ENCODE measurements at regions not wholly inside any gene's neighbourhood (a gene's known extent, or its start where the extent isn't known, plus 50 kb on each side); places are given as distances from the start of the nearest gene placed in this dataset.

DNA sequence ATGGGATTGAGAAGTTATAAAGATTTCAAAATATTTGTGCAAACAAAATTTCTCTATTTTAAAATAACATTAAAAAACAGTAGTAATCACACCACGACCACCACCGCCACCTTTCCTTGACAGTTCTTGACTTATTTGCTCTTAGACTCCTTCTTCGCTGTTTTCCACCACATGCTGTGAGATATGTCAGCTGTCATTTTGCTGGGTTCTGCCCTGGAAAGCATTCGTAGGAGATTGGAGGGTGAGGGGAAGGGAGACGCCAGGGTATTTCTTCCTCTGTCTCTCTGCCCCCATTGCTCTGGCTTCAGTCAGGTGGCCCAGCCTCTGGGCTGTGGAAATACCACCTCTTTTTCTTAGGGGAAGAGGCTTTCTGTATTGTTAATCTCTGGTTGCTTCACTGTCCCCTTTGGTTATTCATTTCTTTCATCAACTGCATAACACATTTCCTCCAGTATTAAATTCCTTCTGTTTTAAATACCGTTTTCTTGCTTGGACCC is 186.2 kb downstream of the NEDD1 start:
- no peak for DNase-seq

DNA sequence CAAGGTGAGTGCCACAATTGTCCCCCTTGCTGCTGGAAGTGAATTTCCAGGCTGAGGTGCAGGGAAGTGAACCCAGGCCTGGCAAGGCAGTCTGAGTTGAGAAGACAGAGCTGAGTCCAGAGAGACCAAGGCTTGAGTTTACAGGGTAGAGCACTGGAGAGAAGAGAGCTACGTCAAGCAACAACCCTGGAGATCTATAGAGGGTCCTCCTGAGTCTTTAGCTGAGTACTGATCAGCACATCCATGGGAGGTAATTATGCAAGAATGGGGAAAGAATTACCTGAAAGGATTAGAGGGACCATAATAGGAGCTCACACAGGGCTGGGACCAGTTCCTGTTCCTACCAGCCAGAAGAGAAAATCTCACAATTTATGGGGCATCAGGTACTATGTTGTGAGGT is 190.7 kb downstream of the NEDD1 start:
- no peak for DNase-seq

GRCh38 chr12:97109441-97109840 is 202.4 kb downstream of the NEDD1 start:
- no peak for DNase-seq

- no peak for DNase-seq
Measured at GRCh38 chr12:97112136-97112535, 205.1 kb downstream of the NEDD1 start.

- DNase-seq = no peak
Measured at GRCh38 chr12:97118796-97119375, 211.8 kb downstream of the NEDD1 start.

DNA sequence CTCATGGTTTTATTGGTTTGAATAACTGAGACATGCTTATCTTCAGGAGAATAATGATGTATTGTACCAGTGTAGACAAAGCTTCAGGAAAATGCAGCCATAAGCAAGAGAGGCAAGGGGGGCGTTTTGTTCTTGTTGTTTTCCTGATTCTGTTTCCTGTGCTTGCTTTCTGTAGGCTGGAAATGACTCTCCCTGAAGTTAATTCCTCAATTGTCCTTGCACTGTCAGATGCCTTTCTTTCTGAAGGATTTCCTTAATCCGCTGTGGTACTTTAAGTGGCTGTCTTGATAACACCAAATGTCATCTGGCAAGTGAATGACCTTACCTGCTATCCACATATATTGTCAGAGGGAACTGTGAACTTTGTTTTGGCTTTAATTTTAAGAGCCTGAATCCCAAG is 220.0 kb downstream of the NEDD1 start:
- DNase-seq = no peak

DNA sequence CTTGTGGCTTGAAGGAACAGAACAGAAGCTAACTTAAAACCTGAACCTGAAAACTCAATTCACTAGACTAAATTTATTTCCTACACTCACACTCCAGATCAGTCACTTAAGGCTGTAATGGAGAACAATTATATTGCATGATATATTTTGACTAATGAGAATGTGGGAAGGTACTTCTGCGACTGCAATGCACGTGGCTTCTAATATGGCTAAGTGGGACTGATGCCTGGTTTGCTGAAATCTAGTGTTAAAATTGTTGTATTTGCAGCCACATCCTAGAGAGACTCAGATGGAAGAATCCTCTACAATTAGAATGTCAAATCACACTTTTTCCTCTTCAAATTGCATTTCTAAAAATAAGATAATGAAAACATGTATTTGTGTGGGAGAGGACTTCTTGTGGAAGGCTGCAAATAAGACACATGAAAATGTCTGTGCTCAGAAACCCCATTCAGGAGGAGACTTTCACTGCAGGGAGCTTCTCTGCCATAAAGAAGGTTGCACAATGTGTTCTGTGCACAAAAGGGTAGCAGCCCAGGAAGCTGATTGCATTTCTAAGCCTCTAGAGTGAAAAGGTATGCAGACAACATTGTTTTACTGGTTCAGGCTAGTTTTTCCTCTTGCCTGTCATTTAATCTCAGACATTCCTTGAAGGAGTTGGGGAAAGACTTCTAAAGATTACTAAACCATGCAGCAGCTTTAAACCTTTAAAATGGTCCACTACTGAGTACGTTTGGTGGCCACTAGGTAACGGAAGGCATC is 224.3 kb downstream of the NEDD1 start:
- DNase-seq = no peak

- no peak for DNase-seq
Measured at GRCh38 chr12:97132270-97132669, 225.2 kb downstream of the NEDD1 start.

- no peak for DNase-seq
Measured at GRCh38 chr12:97134495-97134894, 227.4 kb downstream of the NEDD1 start.

GRCh38 chr12:97140355-97140754 is 233.3 kb downstream of the NEDD1 start:
- DNase-seq = no peak

DNA sequence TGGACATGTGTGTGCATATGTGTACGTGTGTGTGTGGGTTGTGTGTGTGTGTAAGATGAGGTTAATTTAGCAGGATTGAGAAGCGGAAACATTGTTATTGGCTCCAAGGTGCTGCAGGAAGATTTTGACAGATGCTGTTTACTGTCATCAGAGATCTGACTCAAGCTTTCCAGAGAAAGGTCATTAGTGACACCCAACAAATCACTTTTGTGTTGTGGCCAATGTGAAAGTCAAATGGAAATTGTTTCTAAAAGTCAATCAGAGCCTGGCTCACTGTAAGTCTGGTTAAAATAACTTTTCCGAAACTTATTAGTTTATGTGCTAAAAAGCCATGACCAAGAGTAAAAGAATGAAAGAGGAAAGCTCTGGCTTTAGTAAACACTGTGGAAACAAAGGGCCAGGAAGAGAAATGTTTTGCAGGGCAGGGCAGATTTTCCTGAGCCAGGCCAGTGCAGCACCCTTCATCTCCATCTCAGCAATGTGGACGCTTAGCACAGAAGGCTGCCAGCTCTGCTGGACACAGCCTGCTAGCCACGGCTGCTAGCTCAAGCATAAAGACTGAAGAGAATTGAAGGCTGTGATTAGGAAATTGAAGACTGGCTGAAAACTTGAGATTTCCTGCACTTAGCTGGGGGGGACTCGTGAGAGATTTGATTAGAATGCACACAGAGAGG is 235.8 kb downstream of the NEDD1 start:
- no peak for DNase-seq

GRCh38 chr12:97148941-97149559 is 242.0 kb downstream of the NEDD1 start:
- DNase-seq = peak; percentile 17

DNA sequence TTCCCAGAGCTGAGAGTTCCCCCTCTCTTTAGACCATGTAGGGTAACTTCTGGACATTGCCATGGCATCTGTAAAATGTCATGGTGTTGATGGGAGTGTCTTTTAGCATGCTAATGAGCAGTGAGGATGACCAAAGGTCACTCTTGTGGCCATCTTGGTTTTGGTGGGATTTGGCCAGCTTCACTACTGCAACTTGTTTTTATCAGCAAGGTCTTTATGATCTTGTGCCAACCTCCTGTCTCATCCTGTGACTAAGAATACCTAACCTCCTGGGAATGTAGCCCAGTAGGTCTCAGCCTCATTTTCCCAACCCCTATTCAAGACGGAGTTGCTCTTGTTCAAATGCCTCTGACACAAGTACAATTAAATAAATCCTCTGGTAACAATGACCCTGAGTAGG is 244.4 kb downstream of the NEDD1 start:
- no peak for DNase-seq

DNA sequence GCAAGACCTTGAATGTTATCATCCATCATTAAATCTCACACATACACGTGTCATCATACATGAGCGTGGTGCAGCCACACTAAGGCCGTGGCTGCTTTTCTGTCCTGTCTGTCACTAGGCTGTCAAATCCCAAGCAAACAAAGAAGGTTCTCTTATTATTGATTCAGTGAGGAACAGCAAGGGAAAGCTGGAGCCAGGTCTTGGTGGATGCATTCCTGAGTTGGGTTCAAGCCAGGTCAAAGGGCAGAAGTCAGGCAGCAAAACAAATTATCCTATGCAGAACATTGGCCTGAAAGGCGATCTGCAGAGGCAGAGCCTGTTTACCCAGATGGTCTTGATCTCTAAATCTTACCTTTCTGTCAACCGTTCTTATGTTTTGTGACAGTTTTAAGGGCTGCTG is 252.3 kb downstream of the NEDD1 start:
- no peak for DNase-seq

DNA sequence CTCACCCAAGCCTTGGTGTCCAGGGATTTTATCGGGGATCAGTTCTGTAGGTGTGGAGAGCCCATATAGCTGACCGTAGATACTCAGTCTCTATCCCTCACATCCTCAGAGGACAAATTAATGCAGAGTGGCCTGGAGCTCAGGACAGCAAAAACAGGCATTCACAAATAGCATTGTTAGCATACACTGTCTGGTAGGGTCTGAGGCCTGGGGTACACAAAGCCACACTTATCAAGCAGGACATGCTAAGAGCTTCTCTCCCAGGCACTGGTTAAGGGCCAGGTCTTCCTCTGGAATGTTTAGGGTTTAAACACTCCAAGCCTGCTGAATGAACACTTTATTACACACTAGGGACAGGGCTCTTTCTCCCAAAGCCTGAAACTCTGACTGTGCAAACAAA is 253.2 kb downstream of the NEDD1 start:
- no peak for DNase-seq

DNA sequence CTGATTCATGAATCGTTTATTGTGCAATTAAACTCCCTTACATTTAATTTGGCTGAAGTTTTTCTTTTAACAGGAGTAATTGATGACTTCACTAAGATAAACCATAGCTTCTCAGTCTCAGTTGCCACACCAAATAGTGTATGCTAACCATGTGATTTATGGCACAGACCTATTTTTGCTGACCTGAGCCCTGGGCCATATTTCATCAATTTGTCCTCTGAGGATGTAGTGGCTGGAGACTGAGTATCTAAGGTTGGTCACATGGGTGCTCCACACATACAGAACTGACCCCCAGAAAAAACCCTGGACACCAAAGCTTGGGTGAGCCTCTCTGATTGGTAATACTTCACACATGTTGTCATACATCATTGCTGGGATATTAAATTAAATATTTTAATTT is 255.1 kb downstream of the NEDD1 start:
- DNase-seq = no peak

GRCh38 chr12:97164936-97165335 is 257.9 kb downstream of the NEDD1 start:
- no peak for DNase-seq

GRCh38 chr12:97167598-97167997 is 260.5 kb downstream of the NEDD1 start:
- DNase-seq = no peak

- DNase-seq = no peak
Measured at GRCh38 chr12:97168804-97169203, 261.7 kb downstream of the NEDD1 start.

GRCh38 chr12:97169889-97170567 is 263.0 kb downstream of the NEDD1 start:
- no peak for DNase-seq

GRCh38 chr12:97173688-97174410 is 266.8 kb downstream of the NEDD1 start:
- no peak for DNase-seq

- peak; percentile 1 for DNase-seq
Measured at GRCh38 chr12:97177481-97177880, 270.4 kb downstream of the NEDD1 start.

Measured in fibroblast of skin of back (primary cell).